HG02610 (cell line): ENCODE measurements at regions not wholly inside any gene's neighbourhood (a gene's known extent, or its start where the extent isn't known, plus 50 kb on each side); places are given as distances from the start of the nearest gene placed in this dataset.

Experiments
- ATAC-seq: cut with Tn5 transposase; IDR thresholded peaks from one replicate; pipeline ENCODE4 v1.9.1; 2021; ENCODE audit warnings: mild to moderate bottlenecking, moderate library complexity; ENCODE audit not compliant: unreplicated experiment

DNA sequence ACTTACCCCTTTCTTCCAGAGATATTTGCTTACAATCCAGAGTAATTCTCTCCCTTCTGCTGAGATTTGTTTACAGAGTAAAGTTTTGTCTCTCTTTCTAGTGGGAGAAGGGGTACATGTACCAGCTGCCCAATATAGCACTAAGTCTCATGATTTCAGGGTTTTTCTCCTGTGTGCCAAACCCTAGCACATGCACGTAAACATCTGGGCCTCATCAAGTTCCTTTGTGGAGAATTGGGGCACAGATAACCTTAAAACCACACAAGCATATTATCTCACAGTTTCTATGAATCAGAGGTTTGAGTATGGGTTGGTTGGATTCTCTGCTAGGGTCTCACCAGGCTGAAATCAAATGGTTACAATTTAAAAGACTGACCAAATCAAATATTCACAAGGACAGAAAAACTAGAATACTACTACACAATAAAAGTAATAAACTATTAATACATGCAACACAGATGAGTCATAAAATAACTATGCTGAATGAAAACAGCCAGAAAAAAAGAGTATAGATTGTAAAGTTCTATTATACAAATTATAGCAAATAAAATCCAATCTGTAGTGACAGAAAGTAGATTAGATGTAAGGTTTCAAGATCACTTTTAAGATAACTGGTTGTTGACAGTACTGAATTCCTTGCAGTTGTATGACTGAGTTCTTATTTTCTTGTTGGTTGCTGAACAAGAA lies 347.4 kb upstream of the PTBP2 start:
- ATAC-seq = no peak

DNA sequence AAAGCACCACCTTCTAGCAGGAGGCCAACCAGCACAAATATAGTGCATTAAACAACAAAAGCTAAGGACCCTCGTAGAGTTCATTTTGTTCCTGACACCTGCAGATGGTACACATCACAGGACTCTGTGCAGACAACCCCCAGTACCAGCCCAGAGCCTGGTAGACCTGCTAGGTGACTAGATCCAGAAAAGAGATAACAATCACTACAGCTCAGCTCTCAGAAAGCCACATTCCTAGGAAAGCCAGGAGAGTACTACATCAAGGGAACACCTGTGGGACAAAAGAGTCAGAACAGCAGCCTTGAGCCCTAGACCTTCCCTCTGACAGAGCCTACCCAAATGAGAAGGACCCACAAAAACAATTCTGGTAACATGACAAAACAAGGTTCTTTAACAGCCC lies 344.7 kb upstream of the PTBP2 start:
- ATAC-seq = no peak

DNA sequence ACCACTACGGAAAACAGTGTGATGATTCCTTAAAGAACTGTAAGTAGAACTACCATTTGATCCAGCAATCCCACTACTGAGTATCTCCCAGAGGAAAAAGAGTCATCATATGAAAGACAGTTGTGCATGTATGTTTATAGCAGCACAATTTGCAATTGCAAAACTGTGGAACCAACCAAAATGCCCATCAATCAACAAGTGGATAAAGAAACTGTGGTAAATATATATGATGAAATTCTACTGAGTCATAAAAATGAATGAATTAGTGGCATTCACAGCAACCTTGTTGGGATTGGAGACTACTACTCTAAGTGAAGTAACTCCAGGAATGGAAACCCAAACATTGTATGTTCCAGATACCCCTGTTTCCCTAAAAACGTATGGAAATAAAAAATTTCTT lies 337.0 kb upstream of the PTBP2 start:
- no peak for ATAC-seq

DNA sequence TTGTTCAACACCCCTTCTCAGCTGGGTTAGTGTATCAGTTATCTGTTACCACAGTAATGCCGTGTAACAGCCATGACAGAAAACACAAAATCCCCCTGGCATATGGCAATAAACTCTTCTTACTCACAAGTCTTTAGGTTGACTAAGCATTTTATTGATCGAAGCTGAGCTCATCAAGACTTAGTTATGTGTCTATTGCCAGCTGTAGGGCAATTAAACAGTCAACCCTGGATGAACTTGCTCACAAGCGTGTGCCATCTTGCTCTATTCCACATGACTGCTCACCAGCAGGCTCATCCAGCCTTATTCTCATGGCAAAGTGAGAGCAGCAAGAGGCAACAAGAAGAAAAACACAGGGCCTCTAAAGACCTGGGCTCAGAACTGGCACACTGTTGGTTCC lies 333.8 kb upstream of the PTBP2 start:
- no peak for ATAC-seq

DNA sequence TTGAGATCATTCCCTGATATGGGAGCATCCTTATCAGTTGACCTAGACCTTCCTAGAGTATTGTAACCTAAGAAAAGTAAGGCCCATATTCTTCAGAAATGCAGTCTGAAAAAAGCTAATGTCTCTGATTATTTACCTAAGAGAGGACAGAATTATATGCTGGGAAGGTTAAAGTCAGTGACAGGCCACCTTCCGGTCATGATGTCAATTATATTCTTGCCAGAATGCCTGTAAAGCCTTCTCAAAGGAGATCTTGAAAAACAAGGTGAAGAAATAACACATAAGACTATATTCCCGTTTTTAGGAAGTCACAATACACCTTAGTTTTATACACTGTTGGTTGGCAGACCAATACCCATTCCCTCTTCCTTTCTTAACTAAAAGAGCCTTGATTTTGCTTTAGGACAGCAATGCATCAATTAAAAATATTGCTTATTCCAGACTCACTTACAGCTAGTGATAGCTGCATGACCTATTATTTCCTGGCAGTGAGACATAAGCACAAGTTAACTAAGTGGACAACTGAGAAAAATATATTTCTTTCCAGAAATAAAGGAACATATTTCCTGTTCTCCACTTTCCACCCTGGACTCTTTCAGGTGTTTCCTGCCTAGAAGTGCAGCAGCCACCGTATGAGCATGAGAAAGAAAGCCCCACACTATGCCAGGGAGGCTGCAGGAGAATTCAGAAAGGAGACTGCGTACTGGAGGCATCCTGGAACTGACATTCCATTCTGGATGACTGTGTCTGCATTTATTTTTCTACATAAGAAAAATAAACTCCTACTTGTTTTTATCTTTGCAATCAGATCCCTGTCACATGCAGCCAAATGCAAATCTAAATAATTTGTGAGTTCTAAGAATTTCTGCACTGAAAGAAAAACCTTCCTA lies 332.9 kb upstream of the PTBP2 start:
- ATAC-seq = no peak

DNA sequence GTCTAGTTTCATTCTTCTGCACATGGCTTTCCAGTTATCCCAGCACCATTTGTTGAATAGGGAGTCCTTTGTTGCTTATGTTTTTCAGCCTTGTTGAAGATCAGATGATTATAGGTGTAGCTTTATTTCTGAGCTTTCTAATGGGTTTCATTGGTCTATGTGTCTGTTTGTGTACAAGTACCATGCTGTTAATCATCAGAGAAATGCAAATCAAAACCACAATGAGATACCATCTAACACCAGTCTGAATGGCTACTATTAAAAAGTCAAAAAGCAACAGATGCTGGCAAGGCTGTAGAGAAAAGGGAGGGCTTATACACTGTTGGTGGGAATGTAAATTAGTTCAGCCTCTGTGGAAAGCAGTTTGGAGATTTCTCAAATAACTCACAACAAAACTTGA lies 321.5 kb upstream of the PTBP2 start:
- no peak for ATAC-seq

DNA sequence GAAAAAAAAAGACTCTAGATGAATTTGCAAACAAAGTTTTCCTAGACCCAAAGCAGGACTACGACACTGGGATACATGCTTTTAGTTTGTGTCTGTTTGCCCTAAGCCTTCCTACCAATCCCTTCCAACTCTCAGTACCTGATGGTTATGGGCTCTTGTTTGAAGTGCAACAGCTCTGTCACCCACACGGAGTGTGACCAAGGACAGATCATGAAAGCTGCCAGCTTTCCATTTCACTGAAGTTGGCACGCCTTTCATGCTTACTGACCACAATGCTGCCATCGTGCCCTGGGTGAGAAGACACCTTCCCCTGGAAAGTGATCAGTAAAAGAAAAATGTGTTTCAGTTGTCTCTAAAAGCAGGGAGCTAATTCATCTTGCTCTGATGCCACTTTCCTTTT lies 312.5 kb upstream of the PTBP2 start:
- ATAC-seq = no peak

DNA sequence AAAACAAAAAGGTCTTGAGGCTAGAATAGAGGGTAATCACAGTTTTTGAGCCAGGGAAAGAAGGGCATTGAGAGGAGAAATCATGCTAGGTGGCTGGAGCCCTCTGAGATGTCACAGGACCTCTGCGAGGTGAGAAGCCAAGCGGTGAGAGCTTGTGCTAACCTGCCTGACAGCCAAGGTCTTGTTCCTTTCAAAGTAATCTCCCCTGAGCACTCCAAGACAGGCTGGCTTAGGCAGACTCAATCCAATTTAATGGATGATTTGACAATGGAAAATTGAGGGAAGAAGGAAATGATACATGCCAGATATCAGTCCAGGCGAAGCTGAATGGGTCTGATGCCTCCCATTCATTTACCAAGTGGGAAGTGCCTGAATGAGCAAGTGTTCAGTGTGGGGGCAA lies 311.9 kb upstream of the PTBP2 start:
- no peak for ATAC-seq

DNA sequence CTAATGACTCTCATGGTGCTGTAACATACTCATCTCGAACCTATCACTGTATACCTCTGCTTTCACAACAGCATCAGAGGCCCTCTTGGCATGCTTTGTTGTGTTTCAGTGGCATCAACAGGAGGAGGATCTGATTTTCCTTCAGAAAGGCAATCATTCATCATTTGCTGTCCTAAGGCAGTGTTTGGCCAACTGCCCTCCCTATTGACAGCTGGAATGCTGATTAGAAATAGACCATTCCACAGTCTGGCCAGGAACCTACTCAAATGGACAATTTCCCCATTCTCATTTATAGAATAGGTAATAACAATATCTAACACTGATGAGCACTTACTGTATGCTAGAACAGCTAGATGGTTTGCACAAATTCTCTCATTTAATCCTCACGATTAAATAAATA lies 310.6 kb upstream of the PTBP2 start:
- ATAC-seq = no peak

DNA sequence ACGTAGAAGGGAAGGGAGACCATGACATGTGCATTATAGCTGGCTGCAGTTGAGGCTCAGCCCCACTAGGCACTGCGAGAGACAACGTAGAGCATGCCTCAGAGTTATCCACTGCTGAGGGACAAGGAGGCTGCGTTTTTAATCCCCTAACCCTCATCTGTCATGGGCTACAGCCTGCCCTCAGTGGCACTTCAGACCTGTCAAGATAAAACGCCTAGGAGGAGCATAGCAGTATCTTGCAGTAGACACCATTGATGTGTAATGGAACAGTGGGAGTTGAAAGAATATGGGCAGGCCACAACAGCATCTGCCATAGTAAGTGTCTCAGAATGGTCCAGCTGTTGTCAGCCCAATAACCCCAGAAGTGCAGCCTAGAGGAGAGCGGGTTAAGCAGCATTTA lies 307.0 kb upstream of the PTBP2 start:
- no peak for ATAC-seq

DNA sequence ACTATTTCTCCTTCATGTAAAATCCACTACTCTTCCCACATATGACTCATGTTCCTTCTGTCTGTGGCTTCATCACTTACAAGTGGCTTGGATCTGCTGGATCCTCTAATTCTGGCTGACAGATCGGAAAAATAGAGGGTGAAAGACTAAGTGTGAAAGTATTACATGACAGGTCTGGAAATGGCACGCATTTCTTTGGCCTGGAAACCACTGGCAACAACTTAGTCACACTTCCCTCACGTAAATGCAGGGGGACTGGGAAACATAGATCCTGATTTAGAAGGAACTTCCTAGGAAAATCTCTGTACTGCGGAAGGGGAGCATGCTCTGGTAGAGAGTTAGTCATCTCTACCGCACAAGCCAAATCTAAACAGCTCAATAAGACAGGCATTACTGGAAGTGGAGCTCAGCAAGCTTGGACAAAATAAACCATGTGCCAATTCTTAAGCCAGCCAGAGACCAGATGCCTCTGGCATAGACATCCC lies 305.4 kb upstream of the PTBP2 start:
- no peak for ATAC-seq

DNA sequence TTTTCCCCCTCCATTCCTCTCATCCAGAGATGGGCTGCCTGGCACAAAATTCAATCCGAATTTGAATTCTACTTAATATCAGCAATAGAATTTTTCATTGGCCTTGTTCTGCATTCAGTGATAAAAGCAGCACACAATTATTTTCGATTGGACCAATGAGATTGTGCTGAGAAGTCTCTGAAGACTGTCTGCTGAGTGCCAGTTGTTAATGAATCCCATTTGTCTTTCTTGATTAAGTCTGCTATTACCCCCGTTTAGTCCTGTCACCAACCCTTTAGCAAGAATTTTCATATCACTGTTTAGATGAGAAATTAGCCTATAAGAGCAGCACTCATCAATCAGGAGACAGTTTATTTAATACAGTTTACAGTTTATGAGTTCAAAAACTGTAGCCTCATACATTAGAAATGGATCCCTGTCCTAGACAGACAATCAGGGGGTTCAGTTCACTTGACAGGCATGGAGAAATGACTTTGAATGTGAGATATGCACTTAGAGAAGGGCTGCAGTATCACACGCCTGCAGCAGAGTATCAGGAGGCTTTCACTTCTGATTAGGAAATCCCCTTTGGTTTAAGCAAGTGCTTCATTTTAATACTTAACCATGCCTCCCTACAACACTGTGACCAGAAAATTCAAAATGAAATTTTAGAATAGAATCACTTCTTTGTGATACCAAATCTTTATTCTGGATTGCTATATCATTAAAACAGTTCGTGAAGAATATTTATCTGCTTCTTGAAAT lies 304.7 kb upstream of the PTBP2 start:
- ATAC-seq = peak; percentile 100

DNA sequence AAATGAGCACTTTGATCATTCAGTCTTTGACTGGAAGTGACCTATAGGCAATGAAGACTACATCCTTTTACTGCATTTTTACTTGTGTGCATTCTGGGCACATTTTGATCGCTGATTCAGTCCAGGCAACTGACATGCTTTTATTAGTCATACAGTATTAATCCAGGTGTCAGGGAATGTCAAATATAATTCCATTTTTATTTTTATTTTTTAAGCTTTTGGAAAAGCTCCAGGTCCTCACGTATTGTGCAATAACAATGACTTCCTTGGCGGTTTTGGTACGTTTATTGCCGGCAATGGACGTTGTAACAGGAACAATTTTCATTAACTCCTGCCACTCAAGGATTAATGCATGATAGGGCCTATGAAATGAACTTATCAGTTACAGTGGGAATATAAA lies 302.6 kb upstream of the PTBP2 start:
- no peak for ATAC-seq

DNA sequence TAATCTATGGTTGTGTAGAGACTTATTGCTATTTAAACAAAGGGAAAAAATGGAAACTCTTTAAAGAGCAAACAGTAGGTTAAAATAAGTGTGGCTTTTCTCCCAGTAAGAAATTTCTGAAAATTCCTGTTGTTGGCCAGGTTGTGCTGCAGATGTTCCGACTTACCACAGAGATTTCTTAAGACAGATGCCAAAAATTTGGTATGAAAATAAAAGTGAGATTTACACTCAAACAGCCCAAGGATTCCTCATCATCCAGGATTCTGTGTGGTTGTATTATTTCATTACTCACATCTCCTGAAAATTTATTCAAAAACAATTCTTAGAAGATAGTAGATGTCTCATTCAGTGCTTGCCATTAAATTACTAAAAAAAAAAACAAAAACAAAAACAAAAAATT lies 296.7 kb upstream of the PTBP2 start:
- no peak for ATAC-seq

DNA sequence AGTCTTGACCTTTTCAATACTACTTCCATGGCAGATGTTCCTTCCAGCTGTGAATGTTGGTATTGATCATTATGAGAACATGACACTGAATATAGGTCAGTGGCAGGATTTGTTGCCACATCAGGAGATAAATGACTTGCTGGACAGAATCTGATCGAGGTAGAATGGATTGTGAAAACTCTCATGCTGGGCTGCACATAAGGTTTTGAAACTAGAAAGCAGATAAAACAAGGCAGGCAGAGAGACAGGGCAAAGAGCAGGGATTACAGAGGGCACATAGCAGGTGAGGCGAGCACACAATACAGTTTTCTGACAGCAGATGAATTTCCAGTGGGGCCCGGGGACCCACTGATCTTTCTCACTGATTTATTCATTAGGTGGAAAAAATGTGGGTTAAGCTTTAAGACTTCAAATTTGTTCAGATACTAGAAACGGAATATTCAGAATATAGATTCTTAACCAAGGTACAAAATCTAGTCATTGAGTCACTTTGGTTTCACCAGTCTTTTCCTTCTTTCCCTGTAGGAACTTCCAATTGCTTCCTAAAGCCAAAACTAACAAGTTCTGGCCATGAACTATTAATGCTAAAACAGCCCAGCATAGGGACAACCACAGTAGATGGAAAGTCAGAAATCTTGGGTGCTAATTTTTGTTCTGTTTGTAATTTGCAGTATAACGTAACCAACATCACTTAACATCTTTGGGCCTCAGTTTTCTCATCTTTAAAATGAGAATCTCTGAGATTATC lies 296.0 kb upstream of the PTBP2 start:
- no peak for ATAC-seq

DNA sequence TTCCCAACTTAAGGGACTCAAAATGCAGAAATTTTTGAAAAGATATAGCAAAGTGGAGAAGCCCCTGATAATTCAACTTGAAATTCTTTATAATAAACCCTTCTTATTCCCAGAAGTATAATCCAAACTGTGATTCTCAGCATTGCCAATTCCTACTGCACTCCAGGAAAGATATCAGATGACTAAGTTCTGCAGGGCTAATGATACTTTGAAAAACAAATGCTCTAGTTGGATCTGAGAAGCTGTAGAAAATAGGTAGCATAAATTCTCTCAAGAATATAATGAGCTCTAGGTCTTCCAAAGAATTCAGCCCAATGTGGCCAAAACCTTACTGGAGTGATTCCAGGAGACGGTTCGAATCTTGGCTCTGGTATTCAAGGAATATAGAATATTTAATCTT lies 294.0 kb upstream of the PTBP2 start:
- no peak for ATAC-seq

DNA sequence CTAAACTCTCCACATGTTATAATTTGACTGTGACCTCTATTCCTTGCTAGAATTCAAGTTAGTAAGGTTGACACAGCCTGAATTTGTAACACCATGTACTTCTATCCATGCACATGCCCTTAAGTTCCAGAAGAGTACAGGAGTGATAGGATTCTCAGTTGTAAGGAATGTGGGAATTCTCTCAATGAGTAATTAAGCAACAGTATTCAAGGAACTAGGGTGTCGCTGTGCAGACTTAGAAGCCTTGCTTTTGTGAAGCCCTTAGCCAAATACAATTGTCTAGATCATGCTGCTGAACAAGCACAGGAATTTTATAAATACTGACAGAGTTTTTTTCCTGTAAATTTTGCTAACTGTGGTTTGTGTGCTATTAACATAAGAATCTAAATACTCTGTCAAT lies 276.3 kb upstream of the PTBP2 start:
- ATAC-seq = no peak

DNA sequence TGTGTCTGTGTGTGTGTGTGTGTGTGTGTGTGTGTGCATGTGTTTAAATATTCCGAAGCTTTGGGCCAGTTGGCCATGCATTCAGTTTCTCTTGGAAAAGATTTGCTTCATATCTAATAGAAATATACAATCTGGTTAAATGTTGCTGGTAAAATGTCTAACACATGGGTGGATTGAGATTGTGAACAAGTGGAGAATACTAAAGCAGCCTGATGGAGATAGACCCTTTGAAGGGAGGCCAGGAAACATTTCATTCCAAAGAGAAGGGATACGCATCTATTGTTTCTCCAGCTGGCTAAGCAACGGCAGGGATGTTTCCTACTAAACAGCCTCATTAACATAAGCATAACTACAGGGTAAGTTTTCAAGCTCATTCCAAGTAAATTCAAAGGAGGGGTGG lies 257.5 kb upstream of the PTBP2 start:
- ATAC-seq = no peak

DNA sequence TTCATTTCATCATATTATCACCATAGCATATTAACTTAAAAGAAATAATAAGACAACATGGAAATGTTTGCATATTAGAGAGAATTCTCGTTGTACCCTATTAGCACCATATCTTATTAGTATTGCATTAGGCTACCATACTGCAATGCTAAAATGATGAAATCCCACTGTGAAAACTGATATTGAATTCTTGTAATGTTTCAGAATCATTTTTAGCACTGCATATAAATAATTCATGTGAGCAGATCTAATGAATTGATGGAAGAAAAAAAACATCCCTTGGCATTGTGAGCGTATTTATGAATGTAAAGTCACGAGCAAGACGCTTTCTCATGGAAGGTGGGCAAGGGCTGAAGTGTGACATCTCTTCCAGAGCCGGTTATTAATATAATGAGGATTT lies 257.1 kb upstream of the PTBP2 start:
- ATAC-seq = no peak

DNA sequence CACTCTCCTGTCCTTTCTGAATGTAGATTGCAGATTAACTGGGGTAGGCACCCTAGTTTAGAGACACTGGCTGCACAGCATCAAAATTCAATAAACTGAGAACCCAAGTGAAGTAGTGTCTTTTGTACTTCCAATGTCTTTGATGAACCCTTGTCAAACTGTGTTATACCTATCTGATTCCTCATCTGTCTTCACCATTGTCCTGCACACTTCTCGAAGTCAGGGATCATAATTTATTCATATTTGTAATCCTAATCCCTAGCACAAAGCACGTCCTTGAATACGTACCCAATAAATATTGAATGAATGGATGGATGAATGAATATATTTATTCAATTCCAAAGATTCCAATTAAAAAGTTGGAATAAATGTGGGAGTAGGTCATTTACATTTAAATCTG lies 256.6 kb upstream of the PTBP2 start:
- no peak for ATAC-seq

DNA sequence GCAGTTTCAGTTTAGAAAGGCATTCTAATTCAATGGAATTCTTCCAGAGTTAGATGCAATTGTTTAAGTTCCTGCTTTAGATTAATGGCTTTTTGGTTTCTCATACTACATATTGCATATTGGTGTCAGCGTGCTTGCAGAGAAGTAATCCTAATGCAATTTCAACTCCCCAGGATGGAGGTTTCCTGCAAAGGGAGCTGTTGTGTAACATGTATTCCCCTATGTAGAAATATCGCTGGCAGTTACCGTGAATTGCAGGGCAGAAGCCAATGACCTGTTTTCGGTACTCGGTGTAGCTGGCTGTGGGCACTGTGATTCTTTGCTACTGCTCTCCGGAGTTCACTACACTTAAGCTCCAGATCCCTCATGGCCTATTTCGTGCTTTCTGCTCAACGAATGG lies 256.1 kb upstream of the PTBP2 start:
- no peak for ATAC-seq
